KMS-11 (cell line): ENCODE measurements at regions not wholly inside any gene's neighbourhood (a gene's known extent, or its start where the extent isn't known, plus 50 kb on each side); places are given as distances from the start of the nearest gene placed in this dataset.

Source experiments
- H2AFZ ChIP-seq: fragments of 200-600 bp; sonication (generic); 2 replicates; pipeline ENCODE4 v1.6.1; 2016; ENCODE audit warnings: antibody characterized with exemption, mixed run types, low read depth
- H3K27ac ChIP-seq: fragments of 200-600 bp; sonication (generic); 2 replicates; pipeline ENCODE4 v1.6.1; 2016; ENCODE audit warnings: mild to moderate bottlenecking, mixed run types
- H3K27me3 ChIP-seq: fragments of 200-600 bp; sonication (generic); 2 replicates; pipeline ENCODE4 v1.6.1; 2017; ENCODE audit warnings: mild to moderate bottlenecking, low read depth, mixed run types, moderate library complexity; ENCODE audit not compliant: insufficient read depth
- H3K36me3 ChIP-seq: fragments of 200-600 bp; sonication (generic); 2 replicates; pipeline ENCODE4 v1.6.1; 2017; ENCODE audit warnings: mild to moderate bottlenecking, mixed run types; ENCODE audit not compliant: insufficient read depth
- H3K4me1 ChIP-seq: fragments of 200-600 bp; sonication (generic); 2 replicates; pipeline ENCODE4 v1.6.1; 2016; ENCODE audit warnings: mild to moderate bottlenecking, low read depth, mixed run types; ENCODE audit not compliant: poor library complexity, severe bottlenecking
- H3K4me2 ChIP-seq: fragments of 200-600 bp; sonication (generic); 2 replicates; pipeline ENCODE4 v1.7.0; 2016; ENCODE audit warnings: mild to moderate bottlenecking, mixed run types
- H3K4me3 ChIP-seq: fragments of 200-600 bp; sonication (generic); IDR thresholded peaks from 2 replicates; pipeline ENCODE4 v1.6.1; 2017; ENCODE audit warnings: low read depth, low read length, mixed read lengths; ENCODE audit not compliant: insufficient read depth
- H3K79me2 ChIP-seq: fragments of 200-600 bp; sonication (generic); 2 replicates; pipeline ENCODE4 v1.6.1; 2016; ENCODE audit warnings: low read depth, mixed run types; ENCODE audit not compliant: insufficient read depth
- H3K9ac ChIP-seq: fragments of 200-600 bp; sonication (generic); 2 replicates; pipeline ENCODE4 v1.6.1; 2016; ENCODE audit warnings: mild to moderate bottlenecking, mixed run types
- H4K20me1 ChIP-seq: fragments of 200-600 bp; sonication (generic); 2 replicates; pipeline ENCODE4 v1.6.1; 2016; ENCODE audit warnings: mild to moderate bottlenecking, mixed run types; ENCODE audit not compliant: insufficient read depth
- TF ChIP-seq, protein P1 (sequence below): fragments of 200-600 bp; sonication (generic); conservative IDR thresholded peaks from 2 replicates; pipeline ENCODE4 v1.6.1; 2017; ENCODE audit warnings: low read depth, mild to moderate bottlenecking, antibody characterized with exemption, low read length, moderate library complexity, mixed read lengths

DNA sequence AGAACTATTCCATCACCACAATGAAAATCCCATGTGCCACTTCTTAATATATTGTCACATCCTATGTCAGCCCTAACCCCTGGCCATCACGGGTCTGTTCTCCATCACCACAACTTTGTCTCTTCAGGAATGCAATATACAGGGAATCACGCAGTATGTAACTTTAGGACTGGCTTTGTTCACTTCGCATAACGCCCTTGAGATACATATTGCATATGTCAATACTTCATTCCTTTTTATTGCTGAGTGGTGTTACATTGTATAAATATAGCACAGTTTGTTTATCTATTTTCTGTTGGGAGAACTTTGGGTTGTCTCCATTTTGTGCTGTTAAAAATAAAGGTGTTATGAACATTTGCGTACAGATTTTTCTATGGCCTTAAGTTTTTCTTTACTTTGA, 195.4 kb upstream of the ZMIZ1 start:
- H3K79me2 ChIP-seq: no peaks in the 10 kb centered on the region
- H3K4me3 ChIP-seq: no peak overlapping the region
- H3K27ac ChIP-seq: no peak overlapping the region
- H3K9ac ChIP-seq: no peak overlapping the region
- no peak overlapping the region for H3K4me2 ChIP-seq
- no peaks in the 10 kb centered on the region for H4K20me1 ChIP-seq
- no peaks in the 10 kb centered on the region for H3K36me3 ChIP-seq
- no peaks in the 10 kb centered on the region for H3K27me3 ChIP-seq
- H3K4me1 ChIP-seq: no peaks in the 10 kb centered on the region
- H2AFZ ChIP-seq: no peak overlapping the region
- TF ChIP-seq, protein P1, sequence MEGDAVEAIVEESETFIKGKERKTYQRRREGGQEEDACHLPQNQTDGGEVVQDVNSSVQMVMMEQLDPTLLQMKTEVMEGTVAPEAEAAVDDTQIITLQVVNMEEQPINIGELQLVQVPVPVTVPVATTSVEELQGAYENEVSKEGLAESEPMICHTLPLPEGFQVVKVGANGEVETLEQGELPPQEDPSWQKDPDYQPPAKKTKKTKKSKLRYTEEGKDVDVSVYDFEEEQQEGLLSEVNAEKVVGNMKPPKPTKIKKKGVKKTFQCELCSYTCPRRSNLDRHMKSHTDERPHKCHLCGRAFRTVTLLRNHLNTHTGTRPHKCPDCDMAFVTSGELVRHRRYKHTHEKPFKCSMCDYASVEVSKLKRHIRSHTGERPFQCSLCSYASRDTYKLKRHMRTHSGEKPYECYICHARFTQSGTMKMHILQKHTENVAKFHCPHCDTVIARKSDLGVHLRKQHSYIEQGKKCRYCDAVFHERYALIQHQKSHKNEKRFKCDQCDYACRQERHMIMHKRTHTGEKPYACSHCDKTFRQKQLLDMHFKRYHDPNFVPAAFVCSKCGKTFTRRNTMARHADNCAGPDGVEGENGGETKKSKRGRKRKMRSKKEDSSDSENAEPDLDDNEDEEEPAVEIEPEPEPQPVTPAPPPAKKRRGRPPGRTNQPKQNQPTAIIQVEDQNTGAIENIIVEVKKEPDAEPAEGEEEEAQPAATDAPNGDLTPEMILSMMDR: no peak

DNA sequence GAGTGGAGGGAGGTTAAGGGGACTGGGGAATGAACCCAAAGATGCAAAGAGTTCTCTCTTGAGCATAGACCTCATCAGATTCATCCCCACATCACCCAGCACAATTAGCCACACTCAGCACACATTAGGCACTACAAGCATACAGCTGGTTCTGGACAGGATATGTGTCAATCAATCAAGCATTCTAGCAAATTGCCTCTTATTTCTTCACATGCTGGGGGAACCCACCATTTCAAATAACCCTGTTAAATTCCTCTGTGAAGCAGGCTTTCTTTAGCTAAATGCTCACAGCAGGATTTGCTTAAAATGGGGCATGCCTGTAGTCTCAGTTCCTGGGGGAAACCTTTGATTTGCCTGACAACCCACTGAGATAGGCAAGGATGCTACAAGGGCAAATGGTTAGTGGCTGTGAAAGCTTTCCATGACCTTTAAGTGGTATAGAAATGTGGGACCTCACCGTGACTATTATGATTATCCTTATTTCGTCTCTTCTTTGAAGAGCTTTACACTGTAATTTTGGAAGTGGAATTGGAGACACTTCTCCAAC, 193.4 kb upstream of the ZMIZ1 start:
- H3K4me3 ChIP-seq: no peak overlapping the region
- no peak overlapping the region for H3K27ac ChIP-seq
- no peak overlapping the region for H2AFZ ChIP-seq
- TF ChIP-seq, protein P1: no peak
- H3K79me2 ChIP-seq: no peaks in the 10 kb centered on the region
- no peaks in the 10 kb centered on the region; the same call in 1 of the 2 replicates for H3K27me3 ChIP-seq
- no peaks in the 10 kb centered on the region for H3K36me3 ChIP-seq
- H3K4me2 ChIP-seq: no peak overlapping the region
- H3K4me1 ChIP-seq: no peaks in the 10 kb centered on the region
- H3K9ac ChIP-seq: no peak overlapping the region
- H4K20me1 ChIP-seq: no peaks in the 10 kb centered on the region

DNA sequence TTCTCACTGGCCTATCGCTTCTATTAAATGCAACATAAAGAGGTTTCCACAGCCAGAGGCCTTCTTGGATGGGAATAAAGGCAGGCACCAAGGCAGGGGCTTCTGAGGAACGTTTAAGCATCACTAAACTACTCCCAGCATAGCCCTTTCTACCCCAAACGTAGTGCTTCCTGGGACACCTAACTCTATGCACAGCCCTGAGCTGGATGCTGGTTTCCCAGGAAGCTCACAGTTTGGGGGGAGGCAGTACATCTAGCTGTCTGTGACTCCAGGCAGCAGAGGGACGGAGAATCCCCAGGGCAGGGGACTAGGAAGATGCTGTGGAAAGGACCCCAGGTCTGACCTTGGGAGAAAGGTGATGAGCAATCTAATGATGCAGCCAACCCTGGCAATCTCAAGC, 192.8 kb upstream of the ZMIZ1 start:
- Histone ChIP-seq H3K9ac (no peak overlapping the region), H3K4me2 (no peak overlapping the region), H3K27ac (no peak overlapping the region), H3K4me1 (no peaks in the 10 kb centered on the region), H3K4me3 (no peak overlapping the region), H4K20me1 (no peaks in the 10 kb centered on the region), H3K79me2 (no peaks in the 10 kb centered on the region), H3K36me3 (no peaks in the 10 kb centered on the region), H3K27me3 (no peaks in the 10 kb centered on the region; the same call in 1 of the 2 replicates), H2AFZ (no peak overlapping the region)
- TF ChIP-seq, protein P1: no peak

DNA sequence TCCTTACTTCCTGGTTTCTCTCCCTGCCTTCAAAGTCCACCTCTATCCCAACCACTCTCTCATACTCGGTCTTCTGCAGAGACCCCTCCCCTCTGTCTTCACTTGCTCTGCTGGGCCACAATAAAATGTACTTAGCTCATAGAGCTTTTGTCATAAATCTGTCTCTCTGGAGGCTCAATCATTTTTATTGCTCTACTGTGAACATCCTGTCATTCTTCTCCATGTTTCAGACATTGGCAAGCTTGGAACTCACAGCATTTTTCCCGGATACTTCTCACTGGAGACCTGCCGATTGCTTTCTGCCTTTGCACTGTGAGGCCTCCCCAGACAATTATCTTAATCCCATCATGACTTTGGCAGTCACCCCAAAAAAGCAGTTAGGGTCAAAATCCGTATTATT, 192.3 kb upstream of the ZMIZ1 start:
- no peaks in the 10 kb centered on the region for H3K36me3 ChIP-seq
- H3K9ac ChIP-seq: no peak overlapping the region
- TF ChIP-seq, protein P1: no peak
- no peaks in the 10 kb centered on the region for H4K20me1 ChIP-seq
- no peaks in the 10 kb centered on the region for H3K79me2 ChIP-seq
- H3K27ac ChIP-seq: no peak overlapping the region
- no peak overlapping the region for H3K4me3 ChIP-seq
- H3K4me1 ChIP-seq: no peaks in the 10 kb centered on the region
- H3K27me3 ChIP-seq: no peaks in the 10 kb centered on the region; the same call in 1 of the 2 replicates
- H3K4me2 ChIP-seq: no peak overlapping the region
- no peak overlapping the region for H2AFZ ChIP-seq
